ENCODE measurements at regions not wholly inside any gene's neighbourhood (a gene's known extent, or its start where the extent isn't known, plus 50 kb on each side); places are given as distances from the start of the nearest gene placed in this dataset.

GRCh38 chr6:40973304-40973703, 65.7 kb downstream of the UNC5CL start:
- no peak for DNase-seq (ENCODE audit: low read depth in 3 of 3, low spot score in 2 of 3)

- no peak for DNase-seq (ENCODE audit: low read depth in 3 of 3, low spot score in 2 of 3)
These were observed 66.2 kb downstream of the UNC5CL start for GRCh38 chr6:40972814-40973213.

GRCh38 chr6:40972190-40972589, 66.8 kb downstream of the UNC5CL start:
- no peak for DNase-seq (ENCODE audit: low read depth in 3 of 3, low spot score in 2 of 3)

- DNase-seq (ENCODE audit: low read depth in 3 of 3, low spot score in 2 of 3) = no peak
These were observed 70.3 kb downstream of the UNC5CL start for GRCh38 chr6:40968620-40969164.

GRCh38 chr6:40966860-40967259, 72.2 kb downstream of the UNC5CL start:
- DNase-seq (ENCODE audit: low read depth in 3 of 3, low spot score in 2 of 3) = no peak

GRCh38 chr6:40965046-40965445, 74.0 kb downstream of the UNC5CL start:
- DNase-seq (ENCODE audit: low read depth in 3 of 3, low spot score in 2 of 3) = no peak

GRCh38 chr6:40963019-40963418, 76.0 kb downstream of the UNC5CL start:
- DNase-seq (ENCODE audit: low read depth in 3 of 3, low spot score in 2 of 3) = no peak

GRCh38 chr6:40962241-40962640, 76.8 kb downstream of the UNC5CL start:
- DNase-seq (ENCODE audit: low read depth in 3 of 3, low spot score in 2 of 3) = no peak

- DNase-seq (ENCODE audit: low read depth in 3 of 3, low spot score in 2 of 3) = no peak
These were observed 77.2 kb downstream of the UNC5CL start for GRCh38 chr6:40961831-40962230.

- DNase-seq (ENCODE audit: low read depth in 3 of 3, low spot score in 2 of 3) = no peak
These were observed 78.1 kb downstream of the UNC5CL start for GRCh38 chr6:40960742-40961430.

- no peak for DNase-seq (ENCODE audit: low read depth in 3 of 3, low spot score in 2 of 3)
These were observed 79.2 kb downstream of the UNC5CL start for GRCh38 chr6:40959781-40960327.

- DNase-seq (ENCODE audit: low read depth in 3 of 3, low spot score in 2 of 3) = no peak
These were observed 80.3 kb downstream of the UNC5CL start for GRCh38 chr6:40958738-40959137.

- DNase-seq (ENCODE audit: low read depth in 3 of 3, low spot score in 2 of 3) = peak in 1 of 3 donors; percentile 10
These were observed 81.2 kb downstream of the UNC5CL start for GRCh38 chr6:40957616-40958492.

GRCh38 chr6:40956936-40957335, 82.1 kb downstream of the UNC5CL start:
- DNase-seq (ENCODE audit: low read depth in 3 of 3, low spot score in 2 of 3) = no peak

- DNase-seq (ENCODE audit: low read depth in 3 of 3, low spot score in 2 of 3) = no peak
These were observed 83.9 kb downstream of the UNC5CL start for GRCh38 chr6:40955178-40955545.

GRCh38 chr6:40954446-40955177, 84.4 kb downstream of the UNC5CL start:
- DNase-seq (ENCODE audit: low read depth in 3 of 3, low spot score in 2 of 3) = no peak

GRCh38 chr6:40953486-40953885, 85.5 kb downstream of the UNC5CL start:
- no peak for DNase-seq (ENCODE audit: low read depth in 3 of 3, low spot score in 2 of 3)

GRCh38 chr6:40950986-40951698, 87.9 kb downstream of the UNC5CL start:
- DNase-seq (ENCODE audit: low read depth in 3 of 3, low spot score in 2 of 3) = no peak

GRCh38 chr6:40948570-40948969, 90.5 kb downstream of the UNC5CL start:
- no peak for DNase-seq (ENCODE audit: low read depth in 3 of 3, low spot score in 2 of 3)

- no peak for DNase-seq (ENCODE audit: low read depth in 3 of 3, low spot score in 2 of 3)
These were observed 91.0 kb downstream of the UNC5CL start for GRCh38 chr6:40947876-40948526.
